ENCODE measurements at regions not wholly inside any gene's neighbourhood (a gene's known extent, or its start where the extent isn't known, plus 50 kb on each side); places are given as distances from the start of the nearest gene placed in this dataset.

DNA sequence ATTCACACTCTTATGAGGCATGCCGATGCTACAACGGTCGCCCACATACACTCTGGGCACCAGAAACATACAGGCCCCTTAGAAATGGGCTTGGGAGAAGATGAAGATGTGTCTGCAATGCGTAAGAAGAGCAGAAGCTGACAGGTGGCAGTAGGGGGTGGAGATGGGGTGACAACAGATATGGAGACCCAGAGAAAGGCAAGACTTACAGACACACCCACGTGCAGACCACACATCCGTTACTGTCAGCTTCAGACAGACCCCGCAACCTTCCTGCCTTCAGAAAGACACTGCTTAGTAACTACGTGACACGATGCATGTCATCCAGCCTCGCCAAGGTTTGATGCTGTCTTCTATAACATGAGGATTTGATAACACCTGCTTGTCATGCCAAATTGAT, 89.5 kb downstream of the ZFP36L2 start:
- TF ChIP-seq ZFX (IDR thresholded peaks at IDR 0.05): no peak
- TF ChIP-seq, protein P1, sequence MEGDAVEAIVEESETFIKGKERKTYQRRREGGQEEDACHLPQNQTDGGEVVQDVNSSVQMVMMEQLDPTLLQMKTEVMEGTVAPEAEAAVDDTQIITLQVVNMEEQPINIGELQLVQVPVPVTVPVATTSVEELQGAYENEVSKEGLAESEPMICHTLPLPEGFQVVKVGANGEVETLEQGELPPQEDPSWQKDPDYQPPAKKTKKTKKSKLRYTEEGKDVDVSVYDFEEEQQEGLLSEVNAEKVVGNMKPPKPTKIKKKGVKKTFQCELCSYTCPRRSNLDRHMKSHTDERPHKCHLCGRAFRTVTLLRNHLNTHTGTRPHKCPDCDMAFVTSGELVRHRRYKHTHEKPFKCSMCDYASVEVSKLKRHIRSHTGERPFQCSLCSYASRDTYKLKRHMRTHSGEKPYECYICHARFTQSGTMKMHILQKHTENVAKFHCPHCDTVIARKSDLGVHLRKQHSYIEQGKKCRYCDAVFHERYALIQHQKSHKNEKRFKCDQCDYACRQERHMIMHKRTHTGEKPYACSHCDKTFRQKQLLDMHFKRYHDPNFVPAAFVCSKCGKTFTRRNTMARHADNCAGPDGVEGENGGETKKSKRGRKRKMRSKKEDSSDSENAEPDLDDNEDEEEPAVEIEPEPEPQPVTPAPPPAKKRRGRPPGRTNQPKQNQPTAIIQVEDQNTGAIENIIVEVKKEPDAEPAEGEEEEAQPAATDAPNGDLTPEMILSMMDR (conservative IDR thresholded peaks at IDR 0.05): no peak
- H3K27ac ChIP-seq: no peak overlapping the region

DNA sequence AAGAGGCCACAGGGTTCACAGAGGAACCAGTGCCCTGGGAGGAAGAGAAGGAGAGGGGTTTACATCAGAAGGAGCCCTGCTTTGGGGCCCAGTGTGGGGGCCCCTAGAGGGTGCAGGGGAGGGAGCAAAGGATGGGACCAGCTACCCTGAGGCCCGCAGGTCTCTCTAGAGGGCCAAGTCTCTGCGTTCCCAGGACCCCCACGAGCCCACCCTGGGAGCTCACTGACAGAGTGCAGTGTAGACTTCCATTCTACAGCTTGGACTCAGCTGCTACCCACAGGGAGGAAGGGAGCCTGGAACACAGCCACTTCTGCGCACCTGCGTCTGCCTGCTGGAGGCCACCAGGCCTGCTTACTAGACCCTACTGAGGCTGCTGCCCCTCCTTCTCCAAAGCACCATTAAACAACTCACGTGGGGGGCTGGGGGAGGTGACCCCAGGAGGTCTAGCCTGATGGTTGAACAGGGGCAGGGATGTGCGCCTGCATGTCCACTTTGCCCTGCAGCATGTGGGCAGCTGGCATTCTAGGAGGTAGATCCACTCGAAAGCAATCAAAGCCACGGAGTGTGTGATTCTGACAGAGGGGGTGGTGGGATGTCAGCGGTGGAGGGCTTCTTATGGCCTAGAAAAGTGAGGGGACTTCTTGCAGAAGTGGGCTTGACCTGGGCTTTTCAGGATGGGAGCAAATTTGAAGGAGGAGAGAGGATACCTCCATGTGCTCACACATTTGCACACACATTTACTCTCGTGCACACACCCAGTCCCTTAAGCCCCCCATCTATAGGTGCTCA, 90.2 kb downstream of the ZFP36L2 start:
- no peak for TF ChIP-seq ZFX (IDR thresholded peaks at IDR 0.05)
- TF ChIP-seq, protein P1 (conservative IDR thresholded peaks at IDR 0.05): no peak
- H3K27ac ChIP-seq: no peak overlapping the region

DNA sequence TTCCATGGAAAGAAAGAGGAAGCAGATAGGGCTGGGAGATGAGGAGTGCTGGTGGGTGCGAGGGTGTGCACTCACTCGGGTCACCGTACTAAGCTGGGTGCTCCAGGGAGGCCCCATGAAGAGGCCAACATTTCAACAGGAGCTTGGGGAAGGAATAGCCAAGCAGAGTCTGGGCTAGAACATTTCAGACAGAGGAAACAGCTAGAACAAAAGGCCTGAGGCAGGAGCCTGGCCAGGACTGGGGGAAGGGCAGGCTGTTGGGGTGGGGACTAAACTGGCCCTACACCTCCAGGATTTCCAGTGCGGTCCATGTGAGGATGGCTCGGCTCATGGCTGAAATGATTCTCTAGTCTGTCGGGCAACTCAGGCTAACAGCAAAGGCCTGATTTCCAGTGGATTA, 90.8 kb downstream of the ZFP36L2 start:
- TF ChIP-seq, protein P1 (conservative IDR thresholded peaks at IDR 0.05): no peak
- TF ChIP-seq ZFX (IDR thresholded peaks at IDR 0.05): no peak

DNA sequence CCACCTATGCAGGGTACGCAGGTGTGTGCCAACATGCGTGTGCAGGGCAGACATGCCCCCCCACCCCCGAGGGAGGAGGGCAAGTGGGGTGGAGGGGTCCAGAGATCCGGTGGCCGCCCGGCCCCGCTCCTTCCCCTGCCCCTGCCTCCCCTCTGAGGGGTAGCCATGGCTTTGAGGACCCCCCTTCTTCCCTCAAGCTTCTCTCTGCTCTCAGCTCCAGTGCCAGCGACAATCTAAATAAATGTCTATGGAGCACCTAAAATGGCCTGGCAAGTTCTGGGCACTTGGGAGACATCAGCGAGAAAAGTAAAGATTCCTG, 91.9 kb downstream of the ZFP36L2 start:
- H3K27ac ChIP-seq: no peak overlapping the region
- TF ChIP-seq, protein P1 (conservative IDR thresholded peaks at IDR 0.05): no peak
- no peak for TF ChIP-seq ZFX (IDR thresholded peaks at IDR 0.05)

More for the DNA sequence above, 90.8 kb downstream of the ZFP36L2 start:
- no peak overlapping the region for H3K27ac ChIP-seq

DNA sequence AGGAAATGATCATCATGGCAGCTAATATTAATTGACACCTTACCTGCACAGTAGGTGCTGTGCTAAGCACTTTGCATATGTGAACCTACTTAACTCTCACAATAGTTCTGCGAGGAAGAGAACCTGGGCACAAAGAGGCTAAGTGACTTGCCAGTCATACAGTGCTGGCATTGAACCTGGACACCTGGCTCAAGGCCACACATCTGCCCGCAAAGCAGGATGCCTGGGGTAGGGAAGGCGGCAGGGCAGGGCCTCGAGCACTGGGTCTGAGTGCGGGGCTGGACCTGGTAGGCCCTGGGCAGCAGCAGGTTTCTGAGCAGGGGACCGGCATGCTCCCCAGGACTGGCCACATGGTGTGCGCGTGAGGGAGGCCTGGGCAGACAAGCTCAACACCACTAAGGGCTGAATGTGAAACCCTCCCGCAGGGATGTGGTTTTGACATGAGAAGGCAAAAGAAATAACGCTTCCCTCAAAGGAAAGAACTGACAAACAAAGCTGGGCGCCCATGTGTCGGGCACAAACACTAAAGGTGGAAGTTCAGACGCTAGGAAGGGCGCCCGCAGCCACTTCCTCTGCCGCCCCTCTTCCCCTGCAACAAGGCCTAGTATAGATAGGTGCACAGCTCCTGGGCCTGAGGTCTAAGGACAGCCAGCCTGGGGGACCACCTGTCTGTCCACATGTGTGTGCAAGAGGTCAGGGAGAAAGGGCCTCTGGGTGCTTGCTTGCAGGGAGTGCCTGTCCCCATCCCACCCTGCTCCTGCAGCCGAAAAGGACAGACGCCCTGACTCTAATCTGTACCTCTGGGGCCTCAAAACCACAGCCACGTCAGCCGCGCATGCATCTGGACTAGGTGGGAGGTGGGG, 92.5 kb downstream of the ZFP36L2 start:
- H3K27ac ChIP-seq: no peak overlapping the region

DNA sequence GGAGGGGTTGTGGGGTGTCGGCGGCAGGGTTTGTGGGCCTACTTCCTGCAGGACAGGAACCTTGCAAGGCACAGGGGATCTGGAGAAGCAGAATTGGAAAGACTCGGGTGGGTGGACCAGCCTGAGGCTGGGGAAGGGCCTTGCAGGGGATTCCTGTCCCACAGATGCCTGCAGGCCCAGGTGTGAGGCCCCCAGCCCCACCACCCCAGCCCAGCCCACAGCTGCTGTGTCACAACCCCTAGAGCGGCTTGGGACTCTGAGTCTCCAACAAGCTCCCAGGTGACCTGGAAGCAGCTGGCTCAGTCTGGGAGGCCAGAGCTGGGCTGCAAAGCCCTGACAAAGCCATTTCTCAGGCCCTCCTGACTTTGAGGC, 93.1 kb downstream of the ZFP36L2 start:
- no peak overlapping the region for H3K27ac ChIP-seq
- TF ChIP-seq ZFX (IDR thresholded peaks at IDR 0.05): no peak
- TF ChIP-seq, protein P1 (conservative IDR thresholded peaks at IDR 0.05): no peak

More for the DNA sequence above, 92.5 kb downstream of the ZFP36L2 start:
- TF ChIP-seq, protein P1 (conservative IDR thresholded peaks at IDR 0.05): no peak
- no peak for TF ChIP-seq ZFX (IDR thresholded peaks at IDR 0.05)

DNA sequence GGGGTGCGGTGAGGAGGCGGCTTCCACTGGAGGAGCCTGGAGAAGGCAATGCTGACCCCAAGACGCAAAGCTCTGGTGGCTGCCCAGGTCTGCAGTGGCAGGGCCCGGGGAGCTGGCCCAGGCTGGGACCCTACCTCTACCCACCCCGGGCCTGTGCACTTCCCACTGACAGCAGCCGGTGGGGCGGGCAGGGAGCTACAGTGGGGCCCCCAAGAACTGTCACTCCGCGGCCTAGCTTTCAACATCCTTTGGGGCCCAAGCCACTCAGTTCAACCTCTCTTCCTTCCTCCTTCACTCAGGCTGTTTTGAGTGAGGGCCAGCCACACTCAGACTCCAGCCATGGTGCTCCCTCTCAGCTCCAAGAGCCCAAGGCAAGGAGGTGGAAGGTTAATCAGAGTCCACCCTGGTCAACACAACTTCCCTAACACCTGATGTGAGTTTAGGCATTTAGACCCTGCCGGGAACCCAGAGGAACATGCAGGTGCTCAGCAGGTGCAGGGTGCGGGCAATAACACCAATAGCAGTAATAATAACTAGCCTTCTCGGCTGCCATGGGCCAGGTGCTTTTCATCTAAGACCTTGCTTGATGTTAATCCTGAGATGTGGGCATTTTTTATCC, 93.6 kb downstream of the ZFP36L2 start:
- TF ChIP-seq, protein P1 (conservative IDR thresholded peaks at IDR 0.05): no peak
- no peak for TF ChIP-seq ZFX (IDR thresholded peaks at IDR 0.05)
- no peak overlapping the region for H3K27ac ChIP-seq
